ENCODE measurements at regions not wholly inside any gene's neighbourhood (a gene's known extent, or its start where the extent isn't known, plus 50 kb on each side); places are given as distances from the start of the nearest gene placed in this dataset.
"Not testable (repeated sequence)": the region's sequence is repeated elsewhere in the genome, so short reads cannot be mapped to it uniquely, and the experiment has no call there.

DNA sequence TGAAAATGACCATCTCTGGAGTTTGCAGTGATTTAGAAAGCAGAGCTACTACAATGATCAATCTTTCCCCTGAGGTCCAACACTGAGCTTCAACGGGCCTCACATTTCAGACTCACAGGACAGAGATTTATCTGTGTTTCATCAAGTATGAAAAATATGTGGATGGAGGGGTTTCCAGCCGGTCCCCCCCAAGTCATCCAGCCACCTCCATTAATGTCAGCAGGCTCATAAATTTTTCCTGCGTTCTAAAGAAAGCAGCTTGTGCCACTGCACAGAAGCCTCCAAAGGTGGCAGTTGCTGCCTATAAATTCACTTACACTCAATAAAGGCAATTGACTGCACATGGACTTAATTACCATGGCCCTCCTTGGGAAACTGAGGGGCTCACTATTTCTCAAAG is 117.4 kb upstream of the ACKR3 start:
- no peak for DNase-seq
- in situ Hi-C loops (cut with MboI; ENCODE audit: low pct_unique_long_range_greater_than_20kb, low sequenced_read_pairs), result no loop called here

DNA sequence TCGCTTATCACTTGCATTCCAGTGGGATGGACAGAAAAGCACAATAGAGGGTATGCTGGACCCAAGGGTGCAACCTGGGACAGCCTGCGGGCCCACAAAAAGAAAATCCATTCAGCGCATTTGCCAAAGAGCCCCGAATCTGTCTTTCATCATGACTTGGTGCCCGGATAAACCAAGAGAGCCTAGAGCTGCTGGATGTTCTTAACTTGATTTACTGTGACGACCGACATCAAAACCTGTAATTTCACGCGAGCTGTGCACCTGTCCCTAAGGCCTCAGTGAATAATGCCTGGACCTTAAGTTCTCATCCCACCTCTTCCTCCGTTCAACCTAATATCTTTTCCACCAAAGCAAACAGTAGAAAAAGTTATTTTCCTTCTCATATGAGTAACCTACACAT is 115.5 kb upstream of the ACKR3 start:
- in situ Hi-C loops (cut with MboI; ENCODE audit: low pct_unique_long_range_greater_than_20kb, low sequenced_read_pairs), result no loop called here
- no peak for DNase-seq

DNA sequence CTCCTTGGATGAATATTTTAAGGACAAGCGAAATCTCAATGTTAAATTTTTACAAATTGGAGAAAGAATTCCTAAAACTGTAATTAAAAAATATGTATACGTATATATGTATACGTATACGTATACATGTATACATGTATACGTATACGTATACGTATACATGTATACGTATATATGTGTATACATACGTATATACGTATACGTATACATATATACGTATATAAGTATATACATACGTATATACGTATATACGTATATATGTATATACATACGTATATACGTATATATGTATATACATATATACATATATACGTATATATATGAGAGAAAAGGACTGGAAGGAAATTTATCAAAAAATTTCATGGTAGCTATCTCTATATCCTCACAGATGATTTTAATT is 110.2 kb upstream of the ACKR3 start:
- DNase-seq, result no peak
- in situ Hi-C loops (cut with MboI; ENCODE audit: low pct_unique_long_range_greater_than_20kb, low sequenced_read_pairs), result no loop called here

DNA sequence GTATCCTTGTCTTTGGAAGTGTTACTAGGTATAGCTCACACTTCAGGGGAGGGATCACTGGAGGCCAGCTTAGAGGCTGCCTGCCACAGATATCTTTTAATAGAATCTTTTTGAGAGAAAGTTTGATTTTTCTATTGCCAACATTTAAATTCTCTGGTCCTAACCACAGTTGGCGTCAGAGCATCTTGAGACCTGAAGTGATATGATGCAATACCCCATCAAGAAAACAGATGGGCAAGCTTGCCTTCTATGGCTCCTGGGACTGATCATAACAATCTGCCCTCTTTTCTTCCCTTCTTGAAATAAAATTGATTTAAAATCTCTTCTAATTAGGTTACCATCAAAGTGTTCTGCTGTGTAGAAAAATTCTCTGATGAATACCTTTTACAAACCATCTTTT is 105.5 kb upstream of the ACKR3 start:
- no peak for DNase-seq
- in situ Hi-C loops (cut with MboI; ENCODE audit: low pct_unique_long_range_greater_than_20kb, low sequenced_read_pairs), result no loop called here

DNA sequence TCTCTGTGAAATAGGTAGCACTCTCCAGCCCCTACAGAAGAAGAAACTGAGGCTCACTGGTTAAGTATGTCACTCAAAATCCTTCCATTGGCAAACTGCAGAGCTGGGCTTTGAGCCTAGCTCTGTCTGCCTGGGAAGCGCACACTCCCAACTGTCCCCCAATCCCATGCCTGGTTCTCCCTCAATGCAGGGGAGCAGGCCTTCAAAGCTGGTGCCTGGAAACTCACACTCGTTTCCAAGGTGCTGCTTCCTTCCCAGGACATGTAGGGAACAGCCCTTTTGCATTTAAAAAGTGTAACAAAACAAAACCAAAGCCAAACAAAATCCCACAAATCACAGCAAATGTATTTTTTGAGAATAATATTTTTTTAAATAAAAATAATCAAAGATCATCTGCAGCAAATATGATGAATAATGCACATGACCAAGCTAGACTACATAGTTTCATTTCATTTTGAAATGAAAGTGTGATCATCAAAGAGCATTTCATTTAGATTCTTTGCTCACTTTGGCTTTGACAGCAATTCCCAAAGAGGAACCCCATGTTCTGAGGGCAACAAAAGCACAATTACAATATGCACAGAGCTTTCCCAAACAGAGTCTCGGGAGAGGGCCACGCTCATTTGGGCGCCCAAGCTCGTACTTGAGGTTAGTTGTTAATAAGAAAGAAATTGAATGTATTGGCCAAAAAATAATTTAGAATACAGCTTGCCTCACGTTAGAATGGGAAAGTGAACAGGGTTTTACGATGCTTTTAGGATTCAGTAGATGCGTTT is 96.7 kb upstream of the ACKR3 start:
- in situ Hi-C loops (cut with MboI; ENCODE audit: low pct_unique_long_range_greater_than_20kb, low sequenced_read_pairs), result no loop called here
- DNase-seq, result no peak

DNA sequence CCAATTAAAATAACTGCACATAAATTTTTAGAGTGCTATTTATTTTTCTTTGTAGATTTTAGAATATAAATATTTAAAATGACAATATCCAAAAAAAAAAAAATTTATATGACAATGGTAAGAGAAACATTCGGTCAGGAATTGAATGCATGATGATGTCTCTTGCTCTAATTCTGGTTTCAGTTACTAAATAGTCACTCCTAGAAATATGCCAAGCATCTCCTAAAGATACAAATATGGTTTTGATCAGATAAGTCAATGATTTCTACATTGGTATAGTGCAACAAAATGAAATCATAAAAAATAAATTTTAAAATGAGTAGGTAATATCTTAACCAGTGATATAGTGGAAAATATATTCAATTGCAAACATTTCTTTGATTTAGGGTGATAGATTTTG is 95.9 kb upstream of the ACKR3 start:
- in situ Hi-C loops (cut with MboI; ENCODE audit: low pct_unique_long_range_greater_than_20kb, low sequenced_read_pairs), result no loop called here
- DNase-seq, result no peak

DNA sequence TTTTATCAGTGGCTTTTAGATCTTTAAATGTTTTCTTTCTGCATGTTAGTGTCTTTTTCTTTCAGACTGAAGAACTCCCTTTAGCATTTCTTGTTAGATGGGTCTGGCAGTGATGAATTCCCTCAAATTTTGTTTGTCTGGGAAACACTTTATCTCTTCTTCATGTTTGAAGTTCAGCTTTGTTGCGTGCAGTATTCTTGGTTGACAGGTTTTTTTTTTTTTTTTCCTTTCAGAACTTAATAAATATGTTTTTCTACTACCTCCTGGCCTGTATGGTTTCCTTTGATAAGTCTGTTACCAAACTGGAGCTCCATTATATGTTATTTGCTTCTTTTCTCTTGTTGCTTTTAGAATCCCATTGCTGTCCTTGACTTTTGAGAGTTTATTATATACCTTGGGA is 89.8 kb upstream of the ACKR3 start:
- DNase-seq, result no peak
- in situ Hi-C loops (cut with MboI; ENCODE audit: low pct_unique_long_range_greater_than_20kb, low sequenced_read_pairs), result no loop called here

DNA sequence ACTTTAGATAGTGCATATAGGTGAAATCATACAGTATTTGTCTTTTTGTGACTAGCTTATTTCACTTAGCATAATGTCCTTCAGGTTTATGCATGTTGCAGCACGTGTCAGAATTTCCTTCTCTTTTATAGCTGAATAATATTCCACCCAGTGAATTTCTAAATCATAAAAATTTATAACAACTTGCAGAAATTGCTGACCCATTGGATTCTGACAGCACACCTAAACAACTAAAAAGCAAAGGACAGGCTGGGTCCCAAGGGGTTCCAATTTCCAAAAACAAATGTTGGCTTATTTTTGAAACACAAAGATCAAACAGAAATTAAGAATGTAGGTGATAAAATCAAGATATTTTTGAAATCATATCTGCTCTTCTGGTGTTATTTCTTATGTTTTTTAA is 86.5 kb upstream of the ACKR3 start:
- in situ Hi-C loops (cut with MboI; ENCODE audit: low pct_unique_long_range_greater_than_20kb, low sequenced_read_pairs), result no loop called here
- no peak for DNase-seq

DNA sequence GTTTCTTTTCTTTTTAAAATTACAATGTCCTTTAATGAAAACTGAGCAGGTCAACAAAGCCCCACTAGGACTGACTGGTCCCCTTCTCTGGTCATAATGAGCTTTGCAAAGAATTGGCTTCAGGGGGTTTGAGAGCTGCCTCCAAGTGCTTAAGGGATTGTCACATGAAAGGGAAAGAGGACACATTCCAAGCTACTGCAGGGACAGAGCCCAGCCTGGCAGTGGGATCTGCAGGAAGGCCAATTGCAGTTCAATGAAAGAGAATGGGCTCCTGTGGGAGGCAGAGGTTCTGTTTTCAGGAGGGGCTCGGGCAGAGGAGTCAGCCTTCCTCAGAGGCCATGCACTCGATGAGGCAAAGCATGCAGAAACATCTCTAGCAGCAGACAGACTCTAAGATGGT is 84.1 kb upstream of the ACKR3 start:
- DNase-seq, result no peak
- in situ Hi-C loops (cut with MboI; ENCODE audit: low pct_unique_long_range_greater_than_20kb, low sequenced_read_pairs), result no loop called here

DNA sequence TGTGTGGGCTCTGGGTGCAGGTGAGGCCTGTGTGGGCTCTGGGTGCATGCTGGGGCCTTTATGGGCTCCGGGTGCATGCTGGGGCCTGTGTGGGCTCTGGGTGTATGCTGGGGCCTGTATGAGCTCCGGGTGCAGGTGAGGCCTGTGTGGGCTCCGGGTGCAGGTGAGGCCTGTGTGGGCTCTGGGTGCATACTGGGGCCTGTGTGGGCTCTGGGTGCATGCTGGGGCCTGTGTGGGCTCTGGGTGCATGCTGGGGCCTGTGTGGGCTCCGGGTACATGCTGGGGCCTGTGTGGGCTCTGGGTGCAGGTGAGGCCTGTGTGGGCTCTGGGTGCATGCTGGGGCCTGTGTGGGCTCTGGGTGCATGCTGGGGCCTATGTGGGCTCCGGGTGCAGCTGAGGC is 80.5 kb upstream of the ACKR3 start:
- in situ Hi-C loops (cut with MboI; ENCODE audit: low pct_unique_long_range_greater_than_20kb, low sequenced_read_pairs), result not testable (repeated sequence)

DNA sequence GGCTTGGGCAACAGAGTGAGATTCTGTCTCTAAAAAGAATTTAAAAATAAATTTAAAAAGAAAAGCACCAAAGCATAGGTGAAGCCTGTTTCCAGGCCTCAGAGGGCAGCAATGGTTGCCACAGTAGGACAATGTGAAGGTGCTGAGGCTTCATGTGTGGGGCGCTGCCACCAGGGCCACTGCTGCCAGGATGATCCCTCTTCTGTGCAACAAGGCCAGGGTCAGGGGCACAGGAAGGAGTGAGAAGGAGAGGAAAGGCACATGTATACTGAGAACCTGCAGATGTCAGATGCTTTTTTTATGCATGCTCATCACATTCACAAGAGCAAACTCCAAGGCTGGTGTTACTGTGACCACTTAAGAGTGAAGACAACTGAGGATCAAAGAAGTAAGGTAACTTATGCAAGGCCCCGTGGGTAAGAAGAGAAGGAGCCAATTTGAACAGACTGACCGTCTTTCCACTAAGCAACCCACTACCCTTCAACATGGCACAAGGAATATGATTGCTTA is 79.7 kb upstream of the ACKR3 start:
- no peak for DNase-seq
- in situ Hi-C loops (cut with MboI; ENCODE audit: low pct_unique_long_range_greater_than_20kb, low sequenced_read_pairs), result no loop called here

More for the DNA sequence above, 80.5 kb upstream of the ACKR3 start:
- DNase-seq, result not testable (repeated sequence)

DNA sequence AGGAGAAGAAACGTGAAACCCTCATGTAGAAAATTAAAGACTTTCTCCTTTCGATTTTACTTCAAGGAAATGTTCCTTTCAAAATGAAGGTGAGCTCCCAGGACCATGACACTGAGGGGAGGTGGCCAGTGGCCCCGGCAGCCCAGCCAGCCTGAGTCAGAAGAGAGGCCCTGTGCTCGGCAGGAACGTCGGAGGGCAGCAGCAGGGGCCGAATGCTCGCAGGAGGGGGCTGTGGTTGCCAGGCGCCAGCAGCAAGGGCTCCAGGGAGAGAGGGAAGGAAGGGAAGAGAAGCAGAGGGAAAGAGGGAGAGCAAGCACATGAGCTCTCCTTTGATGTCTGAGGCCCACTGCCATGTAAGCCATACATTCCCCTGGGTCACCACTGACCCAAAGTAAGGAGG is 73.3 kb upstream of the ACKR3 start:
- in situ Hi-C loops (cut with MboI; ENCODE audit: low pct_unique_long_range_greater_than_20kb, low sequenced_read_pairs), result no loop called here
- DNase-seq, result no peak

DNA sequence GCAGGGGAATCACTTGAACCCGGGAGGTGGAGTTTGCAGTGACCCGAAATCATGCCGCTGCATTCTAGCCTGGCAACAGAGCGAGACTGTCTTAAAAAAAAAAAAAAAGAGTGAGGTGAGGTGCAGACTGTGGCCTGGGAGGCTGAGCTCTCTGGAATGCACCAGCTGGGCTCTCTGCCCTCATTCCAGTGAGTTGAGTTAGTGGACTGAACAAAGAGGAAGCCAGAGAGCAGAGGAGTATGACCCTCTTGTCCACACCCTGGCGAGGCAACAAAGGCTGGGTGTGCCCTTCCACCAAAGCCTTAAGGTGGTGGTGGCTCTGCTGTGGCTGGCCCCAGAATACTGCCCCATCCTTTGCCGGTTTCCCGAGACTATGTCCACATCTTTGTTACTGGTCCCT is 71.3 kb upstream of the ACKR3 start:
- in situ Hi-C loops (cut with MboI; ENCODE audit: low pct_unique_long_range_greater_than_20kb, low sequenced_read_pairs), result no loop called here
- no peak for DNase-seq

DNA sequence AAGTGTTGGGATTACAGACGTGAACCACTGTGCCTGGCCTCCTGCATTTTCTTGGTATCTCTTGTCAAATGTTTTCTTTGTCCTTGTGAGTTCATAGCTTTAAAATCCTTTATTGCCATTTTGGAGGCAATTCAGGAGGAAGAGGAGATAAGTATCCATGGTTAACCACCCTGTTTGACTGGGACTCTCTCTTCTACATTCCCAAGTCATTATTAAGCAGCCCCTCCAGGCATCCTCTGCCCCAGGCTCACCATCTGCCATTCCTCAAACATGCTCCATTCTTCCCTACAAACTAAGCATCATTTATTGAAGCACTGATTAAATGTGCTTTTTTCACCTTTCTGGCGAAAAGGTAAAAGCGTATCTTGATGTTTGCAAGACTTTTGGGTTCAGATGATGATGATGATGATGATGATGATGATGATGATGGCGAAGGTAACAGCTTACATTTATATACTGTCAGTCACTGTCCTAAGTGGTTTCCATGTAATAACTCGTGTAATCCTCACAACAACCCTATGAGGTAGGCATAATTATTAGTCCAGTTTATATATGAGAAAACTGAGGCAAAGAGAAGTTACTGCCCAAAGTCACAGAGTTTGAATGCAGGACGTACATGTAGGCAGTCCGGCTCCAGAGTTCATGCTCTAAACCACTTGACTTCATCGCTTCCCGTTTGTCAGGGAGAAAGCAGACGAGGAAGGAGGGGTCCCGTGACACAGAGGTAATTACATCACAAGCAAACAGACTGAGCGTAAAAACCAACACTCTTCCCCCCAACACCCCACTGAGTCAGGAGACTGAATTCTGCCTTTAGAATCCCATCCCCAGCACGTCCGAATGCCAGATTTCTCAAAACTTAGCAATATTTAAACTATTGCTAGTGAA is 69.7 kb upstream of the ACKR3 start:
- in situ Hi-C loops (cut with MboI; ENCODE audit: low pct_unique_long_range_greater_than_20kb, low sequenced_read_pairs), result no loop called here
- no peak for DNase-seq

DNA sequence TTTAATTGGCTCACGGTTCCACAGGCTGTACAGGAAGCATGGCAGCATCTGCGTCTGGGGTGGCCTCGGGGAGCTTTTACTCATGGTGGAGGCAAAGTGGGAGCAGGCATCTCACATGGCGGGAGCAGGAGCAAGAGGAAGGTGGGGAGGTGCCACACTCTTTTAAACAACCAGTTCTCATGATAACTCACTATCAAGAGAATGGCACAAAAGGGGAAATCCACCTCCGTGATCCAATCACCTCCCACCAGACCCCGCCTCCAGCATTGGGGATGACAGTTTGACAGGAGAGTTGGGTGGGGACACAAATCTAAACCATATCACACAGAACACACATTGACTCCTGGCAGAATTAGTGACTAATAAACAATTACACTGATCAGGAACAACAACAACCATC is 68.6 kb upstream of the ACKR3 start:
- in situ Hi-C loops (cut with MboI; ENCODE audit: low pct_unique_long_range_greater_than_20kb, low sequenced_read_pairs), result no loop called here
- DNase-seq, result no peak

DNA sequence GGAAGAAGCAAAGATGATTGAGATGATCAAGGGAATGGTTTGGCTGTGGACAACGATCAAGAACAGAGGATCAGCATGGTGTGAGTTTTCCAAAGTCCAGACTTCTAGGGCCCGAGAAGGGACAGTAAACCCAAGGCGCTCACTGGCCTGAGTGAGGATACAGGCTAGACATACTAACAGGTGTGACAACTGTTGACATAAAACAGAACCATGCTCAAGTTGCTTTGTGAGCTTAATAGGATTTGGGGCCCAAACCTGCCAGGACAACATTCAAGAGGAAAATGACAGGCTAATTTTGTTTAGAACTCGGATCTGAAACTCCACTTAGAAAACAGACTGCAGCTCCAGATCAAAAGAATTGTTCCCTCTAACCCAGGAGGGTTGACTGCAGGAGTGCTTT is 68.1 kb upstream of the ACKR3 start:
- in situ Hi-C loops (cut with MboI; ENCODE audit: low pct_unique_long_range_greater_than_20kb, low sequenced_read_pairs), result no loop called here
- DNase-seq, result no peak

DNA sequence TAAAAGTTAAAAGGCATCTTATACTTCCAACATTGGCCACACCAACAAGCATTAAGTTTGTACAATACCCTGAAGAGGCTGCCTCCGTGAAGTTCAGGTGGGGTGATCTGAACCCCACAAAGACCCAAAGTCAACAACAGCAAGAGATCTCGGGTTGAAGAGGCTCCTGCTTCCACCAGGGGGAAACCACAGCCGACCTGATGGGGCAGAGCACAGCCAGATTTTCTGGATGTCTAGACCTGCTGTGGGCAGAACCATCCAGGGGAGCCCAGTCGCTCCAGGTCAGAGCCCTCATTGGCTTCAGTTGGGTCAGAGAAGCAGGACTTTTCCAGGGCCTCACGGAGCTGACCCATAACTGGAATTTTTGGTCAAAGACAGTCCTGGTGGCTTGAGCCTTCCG is 66.5 kb upstream of the ACKR3 start:
- in situ Hi-C loops (cut with MboI; ENCODE audit: low pct_unique_long_range_greater_than_20kb, low sequenced_read_pairs), result no loop called here
- DNase-seq, result no peak

DNA sequence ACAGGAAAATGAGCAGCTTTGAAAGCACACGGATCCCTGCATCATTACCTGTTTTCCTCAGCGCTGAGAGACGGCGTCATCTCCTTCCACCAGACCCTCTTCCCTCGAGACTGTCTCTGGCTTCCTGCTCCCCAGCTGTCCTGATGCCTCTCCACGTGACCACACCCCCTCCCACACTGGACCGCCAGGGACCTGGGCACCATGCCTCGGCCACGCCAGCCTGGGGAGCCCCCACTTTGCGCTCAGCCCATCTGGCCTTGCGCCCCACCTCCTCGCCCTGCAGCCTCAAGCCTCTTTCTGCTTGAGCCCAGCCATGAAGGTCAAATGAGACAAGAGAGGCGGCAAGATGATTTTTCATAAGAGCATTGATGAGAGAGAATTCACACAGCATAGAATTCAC is 66.0 kb upstream of the ACKR3 start:
- DNase-seq, result no peak
- in situ Hi-C loops (cut with MboI; ENCODE audit: low pct_unique_long_range_greater_than_20kb, low sequenced_read_pairs), result no loop called here

DNA sequence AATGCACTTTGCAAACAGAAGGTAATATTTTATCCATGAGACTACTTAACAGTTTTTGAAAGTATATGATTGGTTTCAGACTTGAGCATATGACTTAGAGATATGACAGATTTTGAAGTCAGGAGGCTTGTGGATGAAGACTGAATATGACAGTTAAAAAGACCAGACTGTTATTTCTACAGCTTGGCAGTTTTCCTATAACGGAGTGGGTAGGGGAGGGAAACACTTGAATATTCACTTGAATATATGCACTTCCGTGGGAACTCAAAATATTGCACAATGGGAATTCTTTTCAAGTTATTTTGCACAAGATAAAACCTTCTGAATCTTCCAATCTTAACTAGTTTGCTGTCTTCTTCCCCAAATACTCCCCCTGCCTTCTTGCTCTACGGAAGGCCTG is 64.6 kb upstream of the ACKR3 start:
- in situ Hi-C loops (cut with MboI; ENCODE audit: low pct_unique_long_range_greater_than_20kb, low sequenced_read_pairs), result no loop called here
- no peak for DNase-seq

DNA sequence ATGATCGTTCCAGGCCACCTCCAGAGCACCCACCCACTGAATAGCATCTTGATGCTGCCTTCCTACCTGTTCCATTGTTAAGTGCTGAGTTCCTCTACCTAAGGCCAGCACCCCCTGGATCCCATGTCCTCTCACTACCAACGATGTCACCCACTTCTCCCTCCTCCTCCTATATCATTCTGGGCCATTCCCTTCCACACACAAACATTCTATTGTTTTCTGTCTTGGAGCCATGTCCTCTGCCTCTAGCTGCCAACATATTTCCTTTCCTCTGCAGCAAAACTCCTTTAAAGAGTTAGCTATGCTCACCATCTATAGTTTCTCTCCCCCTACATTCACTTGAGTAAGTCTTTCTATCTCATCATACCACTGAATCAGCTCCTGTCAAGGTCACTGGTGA is 64.0 kb upstream of the ACKR3 start:
- in situ Hi-C loops (cut with MboI; ENCODE audit: low pct_unique_long_range_greater_than_20kb, low sequenced_read_pairs), result no loop called here
- no peak for DNase-seq

Measured in KBM-7 (cell line).